ENCODE measurements at regions not wholly inside any gene's neighbourhood (a gene's known extent, or its start where the extent isn't known, plus 50 kb on each side); places are given as distances from the start of the nearest gene placed in this dataset.

- DNase-seq (ENCODE audit: low spot score) (no peak), ATAC-seq (no peak)
Measured at GRCh38 chr16:79449067-79449769, 151.3 kb downstream of the MAF start.

DNA sequence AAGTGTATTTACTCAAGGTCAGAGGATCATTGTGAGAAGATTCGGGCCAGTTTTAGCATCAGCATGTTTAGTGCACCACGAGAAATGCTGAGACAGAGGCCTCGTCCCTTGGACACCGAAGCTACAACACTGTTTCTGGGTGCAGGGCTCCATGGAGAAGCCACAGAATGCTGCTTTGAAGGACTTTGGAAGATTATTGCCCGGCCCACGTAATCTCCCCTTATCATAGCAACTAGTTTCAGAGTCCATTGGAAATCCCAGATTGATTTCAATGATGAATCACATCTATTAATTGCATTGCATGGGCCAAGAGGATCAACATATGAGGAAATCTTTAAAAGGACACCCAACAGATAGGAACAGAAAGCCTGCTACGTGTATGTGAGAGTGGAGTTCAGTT lies 156.0 kb downstream of the MAF start:
- ATAC-seq (no peak), DNase-seq (ENCODE audit: low spot score) (no peak)

- DNase-seq (ENCODE audit: low spot score) (no peak), ATAC-seq (peak; percentile 28)
Measured at GRCh38 chr16:79439901-79440300, 160.6 kb downstream of the MAF start.

- DNase-seq (ENCODE audit: low spot score) (peak; percentile 55), ATAC-seq (peak; percentile 75)
Measured at GRCh38 chr16:79437764-79438751, 162.5 kb downstream of the MAF start.

DNA sequence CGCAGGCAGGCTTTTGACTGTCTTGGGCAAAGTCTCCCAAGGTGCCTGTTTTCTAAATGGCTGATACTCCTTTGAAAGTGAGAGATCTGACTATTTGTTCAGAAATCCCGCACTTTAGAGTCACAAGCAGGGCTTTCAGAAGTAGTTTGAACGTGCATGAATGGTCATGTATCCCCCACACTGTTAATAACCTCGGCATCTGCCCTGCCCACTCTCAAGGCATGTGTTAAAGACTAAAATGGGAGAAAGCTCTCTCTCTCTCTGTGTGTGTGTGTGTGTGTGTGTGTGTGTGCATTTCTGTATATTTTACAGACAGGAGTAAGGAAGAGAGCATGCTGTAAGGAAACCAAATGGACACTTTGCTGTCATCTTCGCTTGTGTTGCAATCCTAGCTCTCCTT lies 163.7 kb downstream of the MAF start:
- no peak for DNase-seq (ENCODE audit: low spot score)
- ATAC-seq = no peak

GRCh38 chr16:79434771-79435170 lies 165.8 kb downstream of the MAF start:
- ATAC-seq (no peak), DNase-seq (ENCODE audit: low spot score) (no peak)

DNA sequence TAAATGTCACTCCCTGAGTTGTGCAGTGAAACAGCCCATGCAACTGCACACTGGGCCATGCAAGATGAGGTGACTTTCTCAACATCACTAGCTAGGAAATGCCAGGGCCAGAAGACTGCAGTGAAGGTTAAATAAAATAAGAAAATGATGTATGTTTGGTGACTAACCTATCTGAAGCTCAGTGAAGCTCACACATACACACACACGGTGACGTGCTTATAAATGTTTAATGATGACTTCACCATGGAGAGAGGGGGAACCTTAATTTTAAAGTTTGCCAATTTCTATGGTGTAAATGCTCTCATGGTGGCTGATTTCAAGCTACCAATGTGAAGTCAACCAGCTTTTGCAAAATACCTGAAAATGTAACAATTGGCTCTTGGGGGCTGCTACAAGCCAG lies 166.4 kb downstream of the MAF start:
- ATAC-seq = no peak
- DNase-seq (ENCODE audit: low spot score) = no peak

DNA sequence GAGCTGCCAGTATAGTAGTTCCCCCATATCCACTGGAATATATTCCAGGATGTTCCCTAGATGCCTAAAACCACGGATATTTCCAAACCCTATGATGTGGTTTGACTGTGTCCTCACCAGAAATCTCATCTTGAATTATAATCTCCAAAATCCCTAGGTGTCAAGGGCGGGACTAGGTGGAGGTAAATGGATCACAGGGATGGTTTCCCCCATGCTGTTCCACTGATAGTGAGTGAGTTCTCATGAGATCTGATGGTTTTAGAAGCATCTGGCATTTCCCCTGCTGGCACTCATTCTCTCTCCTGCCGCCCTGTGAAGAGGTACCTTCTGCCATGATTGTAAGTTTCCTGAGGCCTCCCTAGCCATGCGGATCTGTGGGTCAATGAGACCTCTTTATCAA lies 168.6 kb downstream of the MAF start:
- DNase-seq (ENCODE audit: low spot score) (no peak), ATAC-seq (no peak)

DNA sequence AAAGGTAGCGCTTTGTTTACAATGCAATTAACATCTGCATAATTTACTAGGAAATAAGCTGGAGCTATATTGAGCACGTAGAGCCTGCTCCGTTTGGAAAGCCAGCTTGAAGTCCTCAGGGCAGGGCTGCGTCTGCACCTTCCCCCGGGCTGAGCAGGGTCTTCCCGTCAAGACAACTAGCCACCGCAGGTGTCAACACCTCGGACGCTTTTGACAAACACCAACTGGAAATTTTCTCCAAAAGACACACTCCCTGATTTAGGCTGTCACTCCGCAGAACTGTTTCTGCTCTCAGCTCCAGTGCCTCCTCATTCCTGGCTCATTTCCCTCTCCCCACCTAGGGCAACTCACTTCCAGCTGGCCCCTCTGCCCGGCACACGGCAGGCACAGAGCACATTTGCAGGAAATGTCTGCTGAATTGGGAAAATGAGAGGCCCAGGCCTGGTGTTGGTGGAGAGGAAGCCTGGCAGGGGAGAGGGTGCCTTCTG lies 170.3 kb downstream of the MAF start:
- DNase-seq (ENCODE audit: low spot score) = no peak
- ATAC-seq = no peak

DNA sequence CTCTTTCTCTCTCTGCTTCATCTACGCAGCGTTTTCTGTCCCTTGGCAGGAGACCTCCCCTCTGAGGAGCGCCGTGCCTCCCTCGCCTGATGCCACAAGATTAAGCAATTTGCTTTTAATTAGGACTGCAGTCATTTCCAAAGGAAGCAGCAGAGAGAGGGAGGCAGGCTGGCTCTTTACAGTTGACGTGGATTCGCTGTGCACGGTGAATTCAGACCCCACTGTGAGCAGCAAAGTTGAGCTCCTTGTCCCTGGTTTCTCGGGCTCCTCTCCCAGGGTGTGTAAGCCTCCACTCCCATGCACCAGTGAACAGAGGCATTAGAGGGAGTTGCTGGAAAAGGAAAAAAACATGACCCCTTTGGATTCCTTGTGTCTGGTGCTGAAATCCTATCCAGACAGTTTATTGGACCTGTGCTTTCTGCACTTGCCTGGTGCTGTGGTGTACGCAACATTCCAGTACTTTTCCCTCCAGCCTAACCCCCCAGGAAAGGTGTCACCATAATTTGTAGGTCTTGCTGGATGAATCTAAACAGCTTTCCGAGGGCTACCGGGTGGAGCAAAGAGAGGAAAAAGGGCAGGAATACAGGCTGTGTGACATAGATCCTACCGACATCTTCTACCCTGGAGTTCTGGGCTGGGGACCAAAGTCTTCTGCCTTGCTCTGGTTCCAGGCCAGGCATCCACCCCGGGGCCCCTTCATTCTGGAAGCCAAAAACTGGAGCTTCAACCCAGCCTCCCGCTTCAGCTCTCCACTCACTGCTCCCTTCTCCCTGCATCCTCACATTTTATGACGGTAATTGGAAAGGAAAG lies 171.0 kb downstream of the MAF start:
- ATAC-seq (no peak), DNase-seq (ENCODE audit: low spot score) (no peak)

GRCh38 chr16:79426663-79427062 lies 173.9 kb downstream of the MAF start:
- DNase-seq (ENCODE audit: low spot score) = no peak
- no peak for ATAC-seq

- no peak for ATAC-seq
Measured at GRCh38 chr16:79422064-79422463, 178.5 kb downstream of the MAF start.

DNA sequence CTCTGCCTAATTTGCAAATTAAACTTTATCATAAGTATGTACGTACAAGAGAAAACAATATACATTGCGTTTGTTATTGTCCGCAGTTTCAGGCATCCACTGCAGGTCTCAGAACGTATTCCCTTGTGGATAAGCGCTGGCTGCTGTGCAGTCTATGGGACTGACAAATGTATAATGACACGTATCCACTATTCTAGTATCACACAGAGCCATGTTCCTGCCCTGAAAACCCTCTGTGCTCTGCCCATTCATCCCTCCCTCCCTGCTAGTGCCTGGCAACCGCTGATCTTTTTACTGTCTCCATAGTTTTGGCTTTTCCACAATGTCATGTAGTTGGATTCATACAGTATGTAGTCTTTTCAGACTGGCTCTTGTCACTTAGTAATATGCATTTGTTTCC lies 179.4 kb downstream of the MAF start:
- no peak for DNase-seq (ENCODE audit: low spot score)
- no peak for ATAC-seq

More at GRCh38 chr16:79422064-79422463, 178.5 kb downstream of the MAF start:
- DNase-seq (ENCODE audit: low spot score) = no peak

DNA sequence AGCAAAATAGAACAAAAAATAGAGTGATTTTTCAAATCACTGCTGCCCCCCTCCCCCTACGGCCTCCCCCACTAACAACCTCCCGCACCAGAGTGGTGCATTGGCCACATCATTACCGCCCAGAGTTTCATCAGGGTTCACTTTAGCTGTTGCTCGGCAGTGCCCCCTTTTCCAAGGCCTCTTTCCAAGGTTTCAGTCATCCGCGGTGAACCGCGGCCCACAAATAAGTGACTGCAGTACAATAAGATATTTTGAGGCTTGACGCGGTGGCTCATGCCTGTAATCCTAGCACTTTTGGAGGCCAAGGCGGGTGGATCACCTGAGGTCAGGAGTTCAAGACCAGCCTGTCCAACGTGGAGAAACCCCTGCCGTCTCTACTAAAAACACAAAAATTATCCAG lies 180.0 kb downstream of the MAF start:
- no peak for ATAC-seq
- no peak for DNase-seq (ENCODE audit: low spot score)

GRCh38 chr16:79419148-79419547 lies 181.4 kb downstream of the MAF start:
- no peak for DNase-seq (ENCODE audit: low spot score)
- peak; percentile 36 for ATAC-seq

DNA sequence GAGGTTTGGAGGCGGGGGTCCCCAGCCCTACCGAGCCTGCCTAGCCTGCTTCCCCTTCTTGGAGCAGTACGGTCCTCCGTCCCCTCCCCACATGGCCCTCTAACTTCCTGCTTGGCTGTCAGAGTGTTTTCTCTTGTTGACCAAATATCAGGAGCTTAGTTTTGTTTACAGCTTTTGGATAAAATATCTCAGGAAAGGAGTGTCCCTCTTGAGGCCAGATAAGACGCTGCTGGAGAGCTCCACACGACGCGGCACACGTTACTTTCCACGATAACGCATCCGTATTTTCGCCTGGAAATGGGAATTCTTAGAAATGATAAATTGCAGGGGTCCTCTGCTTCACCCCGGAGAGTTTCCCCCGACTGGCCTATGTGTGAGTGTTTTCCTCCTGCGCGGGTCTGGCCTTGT lies 182.9 kb downstream of the MAF start:
- ATAC-seq (peak; percentile 61), DNase-seq (ENCODE audit: low spot score) (no peak)

- DNase-seq (ENCODE audit: low spot score) = no peak
- ATAC-seq = no peak
Measured at GRCh38 chr16:79415983-79416640, 184.4 kb downstream of the MAF start.

GRCh38 chr16:79412783-79413225 lies 187.7 kb downstream of the MAF start:
- peak; percentile 29 for ATAC-seq

DNA sequence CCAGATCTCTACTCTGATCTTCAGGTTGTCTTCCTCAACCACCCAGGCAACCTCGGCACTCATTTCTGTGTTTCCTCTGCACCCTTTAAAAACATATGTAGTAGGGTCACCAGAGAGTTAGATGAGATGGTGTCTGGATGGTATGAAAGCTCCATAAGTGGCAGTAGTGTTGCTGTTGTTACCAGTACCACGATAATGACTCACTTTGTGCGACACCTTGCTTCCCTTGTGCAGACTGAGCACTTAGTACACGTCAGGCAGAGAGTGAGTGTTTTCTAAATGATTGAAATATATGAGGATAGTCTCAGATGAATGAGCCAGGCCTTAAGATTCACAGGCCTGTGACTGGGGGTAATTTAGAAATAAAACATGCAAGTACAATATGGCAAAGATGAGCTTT lies 188.7 kb downstream of the MAF start:
- DNase-seq (ENCODE audit: low spot score) (no peak), ATAC-seq (no peak)

More at GRCh38 chr16:79412783-79413225, 187.7 kb downstream of the MAF start:
- DNase-seq (ENCODE audit: low spot score) = no peak

- ATAC-seq = no peak
- DNase-seq (ENCODE audit: low spot score) = no peak
Measured at GRCh38 chr16:79411357-79411756, 189.2 kb downstream of the MAF start.
